Activated CD4-positive, alpha-beta memory T cell treated with anti-CD3 and anti-CD28 coated beads for 36 hours (primary cell): ENCODE measurements at regions not wholly inside any gene's neighbourhood (a gene's known extent, or its start where the extent isn't known, plus 50 kb on each side); places are given as distances from the start of the nearest gene placed in this dataset.

Experiments used
- CTCF ChIA-PET: fragments of 350-600 bp; sonication (Branson Sonifier 250); formaldehyde crosslinking; loops from one replicate; lab custom pipeline; 2021; ENCODE audit warnings: antibody characterized with exemption, inconsistent platforms; lab: Charles Lee
- POLR2A ChIA-PET: fragments of 350-600 bp; sonication (Branson Sonifier 250); formaldehyde crosslinking; loops from one replicate; lab custom pipeline; 2021; ENCODE audit warnings: antibody characterized with exemption; lab: Charles Lee
- DNase-seq: peaks from one replicate; pipeline ENCODE4 v3.0.0-alpha.2; 2020
- H3K27ac Mint-ChIP-seq: one replicate; pipeline ENCODE4 v1.8.0; 2021; ENCODE audit warnings: mixed read lengths
- H3K27me3 Mint-ChIP-seq: one replicate; pipeline ENCODE4 v1.8.0; 2021; ENCODE audit warnings: mixed read lengths
- H3K36me3 Mint-ChIP-seq: one replicate; pipeline ENCODE4 v1.8.0; 2021; ENCODE audit warnings: mixed read lengths
- H3K4me1 Mint-ChIP-seq: one replicate; pipeline ENCODE4 v1.8.0; 2021; ENCODE audit warnings: low read depth, mixed read lengths
- H3K4me3 Mint-ChIP-seq: one replicate; pipeline ENCODE4 v1.8.0; 2021; ENCODE audit warnings: mild to moderate bottlenecking, mixed read lengths
- H3K9me3 Mint-ChIP-seq: one replicate; pipeline ENCODE4 v1.8.0; 2021; ENCODE audit warnings: mixed read lengths
- intact Hi-C: fragments of 100-400 bp; cut with micrococcal nuclease; formaldehyde crosslinking; loops from one replicate; pipeline ENCODE4 v1.15.1; 2023

DNA sequence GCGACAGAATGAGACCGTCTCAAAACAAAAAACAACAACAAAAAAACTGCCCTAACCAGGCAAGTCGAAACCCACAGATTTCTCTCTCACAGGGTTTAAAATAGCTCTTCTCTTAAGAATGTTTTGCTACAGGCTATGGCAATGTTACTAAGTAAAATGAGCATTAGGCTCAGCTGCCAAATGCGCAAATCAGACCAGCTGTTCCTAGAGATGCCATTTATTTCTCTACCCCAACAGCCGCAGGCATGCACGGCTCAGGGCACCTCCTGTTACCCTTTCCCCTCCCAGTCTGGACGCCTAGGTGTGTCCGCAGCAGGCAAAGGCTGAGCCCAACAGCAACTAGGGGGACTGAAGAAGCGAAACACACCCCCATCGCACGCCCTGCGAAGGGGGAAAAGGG is 168.3 kb upstream of the MBL2 start:
- H3K9me3 Mint-ChIP-seq, result peaks cover 4% of the 10 kb centered on the region
- H3K27ac Mint-ChIP-seq, result no peak overlapping the region
- CTCF ChIA-PET, result no interaction called here
- no peaks in the 10 kb centered on the region for H3K36me3 Mint-ChIP-seq
- H3K4me3 Mint-ChIP-seq, result no peak overlapping the region
- H3K4me1 Mint-ChIP-seq, result no peaks in the 10 kb centered on the region
- POLR2A ChIA-PET, result no interaction called here
- intact Hi-C loops, result no loop called here
- no peaks in the 10 kb centered on the region for H3K27me3 Mint-ChIP-seq
- no peak for DNase-seq

DNA sequence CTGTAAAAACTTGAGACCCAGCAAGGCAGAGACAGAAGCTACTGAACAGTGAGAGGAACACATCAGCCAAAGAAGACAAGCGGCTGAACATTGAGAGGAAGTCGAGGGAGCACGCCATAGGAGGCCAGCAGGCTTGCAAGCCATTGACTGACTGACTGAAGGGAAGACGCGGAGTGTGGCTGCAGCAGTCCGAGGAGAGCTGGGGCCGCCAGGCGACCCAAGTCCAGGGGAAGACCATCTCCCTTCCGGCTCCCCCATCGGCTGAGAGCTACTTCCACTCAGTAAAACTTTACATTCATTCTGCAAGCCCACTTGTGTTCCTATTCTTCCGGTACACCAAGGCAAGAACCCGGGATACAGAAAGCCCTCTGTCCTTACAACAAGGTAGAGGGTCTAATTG is 167.3 kb upstream of the MBL2 start:
- H3K9me3 Mint-ChIP-seq, result peaks cover 4% of the 10 kb centered on the region
- POLR2A ChIA-PET, result no interaction called here

DNA sequence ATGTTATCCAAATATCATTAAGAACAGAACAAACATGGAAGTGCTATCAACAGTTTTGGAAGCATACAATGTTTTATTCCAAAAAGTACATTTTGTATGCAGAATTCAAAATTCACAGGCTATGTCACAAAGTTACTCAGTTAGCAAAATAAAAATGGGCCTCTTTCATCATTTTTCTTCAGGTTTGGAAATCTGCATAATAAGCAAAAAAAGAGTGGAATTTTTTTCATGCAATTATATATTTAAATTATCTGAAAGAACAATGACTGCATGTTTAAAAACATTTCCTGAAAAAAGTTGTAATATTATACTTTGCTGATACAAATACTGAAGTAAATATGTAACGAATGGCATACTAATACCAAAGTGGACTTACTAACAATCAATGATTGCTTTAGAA is 161.2 kb upstream of the MBL2 start:
- intact Hi-C loops, result no loop called here
- Mint-ChIP-seq H3K27ac (no peak overlapping the region), H3K27me3 (no peaks in the 10 kb centered on the region), H3K36me3 (no peaks in the 10 kb centered on the region), H3K9me3 (peaks cover 2% of the 10 kb centered on the region), H3K4me1 (no peaks in the 10 kb centered on the region), H3K4me3 (no peak overlapping the region)
- POLR2A ChIA-PET, result no interaction called here
- DNase-seq, result no peak
- CTCF ChIA-PET, result no interaction called here

More for the DNA sequence above, 167.3 kb upstream of the MBL2 start:
- no peak for DNase-seq
- Mint-ChIP-seq H3K27me3 (no peaks in the 10 kb centered on the region), H3K4me3 (no peak overlapping the region), H3K36me3 (no peaks in the 10 kb centered on the region), H3K27ac (no peak overlapping the region), H3K4me1 (no peaks in the 10 kb centered on the region)
- CTCF ChIA-PET, result no interaction called here
- intact Hi-C loops, result no loop called here

DNA sequence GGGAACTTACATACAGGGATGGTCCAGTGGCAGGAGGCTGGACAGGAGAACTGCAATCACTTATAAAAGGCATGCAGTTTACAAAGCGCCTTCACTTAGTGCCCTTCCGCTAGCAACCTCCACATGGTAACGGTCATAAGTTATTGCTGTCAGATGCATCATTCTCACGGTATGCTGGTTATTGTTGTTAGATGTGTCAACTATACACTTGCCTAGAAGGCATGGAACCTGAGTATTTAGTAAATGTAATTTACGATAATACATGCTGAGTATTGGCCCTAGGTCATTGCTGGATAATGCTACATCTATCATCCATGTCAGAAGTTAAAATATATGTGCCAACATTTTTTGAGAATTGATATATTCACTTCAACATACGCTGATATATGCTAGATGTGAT is 155.1 kb upstream of the MBL2 start:
- CTCF ChIA-PET, result no interaction called here

DNA sequence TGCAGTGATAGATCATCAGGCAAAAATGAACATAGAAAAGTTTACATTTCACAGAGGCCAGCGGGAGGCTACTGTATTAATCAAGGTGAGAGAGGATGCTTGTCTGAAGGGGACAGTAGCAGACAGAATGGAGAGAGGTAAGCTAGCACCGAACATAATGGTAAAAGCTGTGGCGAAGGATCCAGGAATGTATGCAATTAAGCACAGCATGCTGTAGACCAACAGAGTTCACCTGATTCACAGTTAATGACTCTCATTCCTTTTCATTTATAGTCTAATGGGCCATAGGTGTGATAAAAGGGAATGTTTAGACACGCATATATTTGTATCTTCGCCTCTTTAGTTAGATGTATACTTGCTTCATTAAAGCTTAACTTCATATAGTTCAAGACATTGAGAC is 150.9 kb upstream of the MBL2 start:
- Mint-ChIP-seq H3K4me3 (no peak overlapping the region), H3K36me3 (no peaks in the 10 kb centered on the region), H3K27ac (no peak overlapping the region), H3K9me3 (peaks cover 5% of the 10 kb centered on the region), H3K27me3 (no peaks in the 10 kb centered on the region), H3K4me1 (no peaks in the 10 kb centered on the region)
- ChIA-PET CTCF (no interaction called here), POLR2A (no interaction called here)
- DNase-seq, result no peak
- intact Hi-C loops, result no loop called here

More for the DNA sequence above, 155.1 kb upstream of the MBL2 start:
- H3K4me1 Mint-ChIP-seq, result no peaks in the 10 kb centered on the region
- POLR2A ChIA-PET, result no interaction called here
- no peak overlapping the region for H3K4me3 Mint-ChIP-seq
- DNase-seq, result no peak
- no peaks in the 10 kb centered on the region for H3K27me3 Mint-ChIP-seq
- no peak overlapping the region for H3K27ac Mint-ChIP-seq
- H3K9me3 Mint-ChIP-seq, result peaks cover 5% of the 10 kb centered on the region
- no peaks in the 10 kb centered on the region for H3K36me3 Mint-ChIP-seq
- intact Hi-C loops, result no loop called here

DNA sequence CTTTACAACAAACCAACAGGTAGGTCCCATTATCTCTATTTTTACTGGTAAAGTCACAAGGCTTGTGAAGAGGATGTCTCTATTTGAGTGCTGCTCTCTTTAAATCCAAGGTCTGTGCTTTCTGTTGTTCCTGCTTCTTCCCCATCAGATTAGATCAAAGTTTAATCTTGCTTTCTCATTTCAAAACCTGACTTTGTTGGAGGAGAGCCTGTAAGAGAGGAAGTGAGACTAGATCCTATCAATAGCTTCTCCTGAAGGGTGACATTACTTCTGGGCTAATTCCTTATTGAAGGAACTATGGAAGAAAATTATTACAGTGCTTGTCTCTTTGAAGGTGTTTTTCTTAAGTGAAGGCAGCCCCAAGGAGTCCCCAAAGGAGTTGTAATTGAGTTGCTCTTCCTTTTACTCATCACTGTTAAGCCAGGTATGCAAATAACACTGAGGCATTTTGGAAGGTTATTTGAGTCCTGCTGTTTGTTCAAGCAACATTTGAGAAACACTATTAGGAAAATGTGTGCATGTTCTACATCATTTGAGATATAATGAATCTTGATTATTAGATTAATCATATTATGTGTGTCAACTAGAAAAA is 146.2 kb upstream of the MBL2 start:
- POLR2A ChIA-PET, result no interaction called here
- H3K27me3 Mint-ChIP-seq, result no peaks in the 10 kb centered on the region
- H3K27ac Mint-ChIP-seq, result no peak overlapping the region
- no peak for DNase-seq
- peaks cover 4% of the 10 kb centered on the region for H3K9me3 Mint-ChIP-seq
- H3K4me1 Mint-ChIP-seq, result no peaks in the 10 kb centered on the region
- H3K4me3 Mint-ChIP-seq, result no peak overlapping the region
- CTCF ChIA-PET, result no interaction called here
- intact Hi-C loops, result no loop called here
- H3K36me3 Mint-ChIP-seq, result no peaks in the 10 kb centered on the region

DNA sequence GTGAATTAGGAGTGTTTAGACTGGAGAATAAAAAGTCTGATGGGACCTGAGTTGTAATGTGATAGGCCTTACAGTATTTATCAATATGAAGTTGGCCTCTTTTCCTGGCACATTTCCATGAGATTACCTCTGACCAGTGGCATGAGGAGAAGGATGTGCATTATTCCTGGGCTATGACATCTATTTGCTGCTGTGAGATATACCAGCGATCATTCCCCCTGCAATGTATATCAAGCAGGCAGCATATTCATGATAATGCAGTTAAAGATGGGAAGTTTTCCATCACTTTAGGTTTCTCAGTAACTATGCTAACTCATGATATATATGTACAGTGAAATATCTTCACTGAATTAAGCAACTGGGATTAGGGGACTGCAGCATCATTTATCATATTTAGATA is 142.8 kb upstream of the MBL2 start:
- no peak overlapping the region for H3K4me3 Mint-ChIP-seq
- POLR2A ChIA-PET, result no interaction called here

DNA sequence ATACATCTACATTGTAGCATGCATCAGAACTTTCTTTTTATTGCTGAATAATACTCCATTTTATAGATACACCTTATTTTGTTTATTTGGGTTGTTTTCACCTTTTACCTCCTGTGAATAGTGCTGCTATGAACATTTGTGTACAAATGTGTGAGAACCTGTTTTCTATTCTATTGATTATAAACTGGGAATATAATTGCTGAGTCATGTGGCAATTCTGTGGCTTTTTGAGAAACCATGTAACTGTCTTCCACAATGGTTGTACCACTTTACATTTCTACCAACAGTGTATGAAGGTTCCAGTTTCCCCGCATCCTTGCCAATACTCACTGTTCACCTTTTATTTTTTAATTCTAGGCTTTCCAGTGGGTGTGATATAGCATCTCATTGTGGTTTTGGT is 138.6 kb upstream of the MBL2 start:
- intact Hi-C loops, result no loop called here
- DNase-seq, result no peak
- Mint-ChIP-seq H3K27me3 (no peaks in the 10 kb centered on the region), H3K27ac (no peak overlapping the region), H3K36me3 (no peaks in the 10 kb centered on the region), H3K4me1 (no peaks in the 10 kb centered on the region), H3K9me3 (peaks cover 23% of the 10 kb centered on the region), H3K4me3 (no peak overlapping the region)
- POLR2A ChIA-PET, result no interaction called here
- CTCF ChIA-PET, result no interaction called here

More for the DNA sequence above, 142.8 kb upstream of the MBL2 start:
- peaks cover 7% of the 10 kb centered on the region for H3K9me3 Mint-ChIP-seq
- no peaks in the 10 kb centered on the region for H3K36me3 Mint-ChIP-seq
- CTCF ChIA-PET, result interaction anchor here (0.6 kb wide), 1 partner anchor 8 kb away, joined by 3 read pairs; no protein-coding TSS in a partner anchor
- intact Hi-C loops, result no loop called here
- H3K27me3 Mint-ChIP-seq, result no peaks in the 10 kb centered on the region
- no peak overlapping the region for H3K27ac Mint-ChIP-seq
- no peak for DNase-seq
- no peaks in the 10 kb centered on the region for H3K4me1 Mint-ChIP-seq

DNA sequence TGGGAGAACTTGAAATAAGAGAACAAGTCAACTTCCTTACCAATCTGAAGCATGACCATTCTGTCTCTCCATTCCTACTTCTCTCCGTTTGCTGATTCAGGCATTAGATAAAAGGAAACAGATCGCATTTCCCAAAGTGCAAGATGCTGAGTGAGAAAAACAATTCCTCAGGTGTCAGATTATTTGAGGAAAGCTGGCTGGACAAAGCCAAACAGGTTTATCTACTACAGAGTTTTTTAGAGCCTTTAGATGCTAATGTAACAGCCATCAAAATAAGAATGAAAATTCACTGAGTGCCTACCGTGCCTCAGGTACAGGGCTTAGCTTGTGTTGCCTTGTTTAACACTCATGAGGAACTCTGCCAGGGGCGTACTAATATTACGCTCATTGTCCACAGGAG is 135.9 kb upstream of the MBL2 start:
- intact Hi-C loops, result no loop called here
- no peak for DNase-seq
- Mint-ChIP-seq H3K27ac (no peak overlapping the region), H3K4me1 (no peaks in the 10 kb centered on the region), H3K36me3 (no peaks in the 10 kb centered on the region), H3K9me3 (peaks cover 21% of the 10 kb centered on the region), H3K27me3 (no peaks in the 10 kb centered on the region), H3K4me3 (no peak overlapping the region)
- ChIA-PET CTCF (no interaction called here), POLR2A (no interaction called here)

DNA sequence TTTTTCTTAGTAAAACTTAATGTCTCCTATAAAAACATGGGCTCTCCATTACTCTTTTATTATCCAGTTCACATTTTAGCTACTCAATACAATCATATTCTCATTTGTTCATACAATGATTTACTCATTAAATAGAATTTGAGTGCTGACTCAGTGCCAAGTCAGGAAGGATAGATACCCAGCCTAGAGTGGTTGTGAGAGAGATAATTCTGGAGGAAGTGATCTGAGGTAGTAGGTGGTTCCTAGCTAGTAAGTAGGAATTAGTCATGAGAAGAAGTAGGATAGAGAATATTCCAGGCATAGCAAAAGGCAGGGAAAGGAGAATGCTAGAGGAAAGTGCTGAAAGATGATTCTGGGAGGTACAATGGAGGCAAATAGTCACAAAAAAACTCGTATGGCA is 133.5 kb upstream of the MBL2 start:
- Mint-ChIP-seq H3K36me3 (no peaks in the 10 kb centered on the region), H3K27ac (no peak overlapping the region), H3K27me3 (no peaks in the 10 kb centered on the region), H3K4me3 (no peak overlapping the region), H3K4me1 (no peaks in the 10 kb centered on the region), H3K9me3 (peaks cover 21% of the 10 kb centered on the region)
- ChIA-PET CTCF (no interaction called here), POLR2A (no interaction called here)
- no peak for DNase-seq
- intact Hi-C loops, result no loop called here

DNA sequence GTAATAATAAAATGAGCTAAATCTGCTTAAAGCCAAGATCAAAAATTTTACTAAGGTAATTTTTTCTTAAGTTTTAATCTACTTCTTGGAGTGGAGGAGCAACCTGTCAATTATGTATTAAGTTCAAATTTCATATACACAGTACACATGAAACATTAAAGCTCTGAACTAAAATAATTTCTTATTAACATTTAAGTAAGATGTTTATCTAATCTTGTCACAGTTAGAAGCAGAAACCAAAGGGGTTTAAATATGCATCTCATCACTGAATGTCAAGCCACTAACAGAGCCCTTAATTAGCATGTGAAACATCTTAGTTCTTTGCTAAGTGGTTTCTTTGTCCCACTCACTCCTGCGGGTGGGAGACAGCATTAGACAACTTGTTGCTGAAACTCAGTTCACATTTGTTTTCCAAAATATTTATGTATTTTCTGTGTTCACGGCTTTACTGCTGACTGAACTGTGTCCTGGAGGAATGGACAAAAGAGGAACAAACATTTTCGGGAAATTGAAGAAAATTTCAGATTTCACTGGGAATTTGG is 130.9 kb upstream of the MBL2 start:
- H3K4me3 Mint-ChIP-seq, result no peak overlapping the region
- H3K9me3 Mint-ChIP-seq, result peaks cover 10% of the 10 kb centered on the region
- CTCF ChIA-PET, result no interaction called here
- H3K36me3 Mint-ChIP-seq, result no peaks in the 10 kb centered on the region
- POLR2A ChIA-PET, result no interaction called here
- DNase-seq, result no peak
- H3K4me1 Mint-ChIP-seq, result no peaks in the 10 kb centered on the region
- intact Hi-C loops, result no loop called here
- H3K27me3 Mint-ChIP-seq, result no peaks in the 10 kb centered on the region
- H3K27ac Mint-ChIP-seq, result no peak overlapping the region

DNA sequence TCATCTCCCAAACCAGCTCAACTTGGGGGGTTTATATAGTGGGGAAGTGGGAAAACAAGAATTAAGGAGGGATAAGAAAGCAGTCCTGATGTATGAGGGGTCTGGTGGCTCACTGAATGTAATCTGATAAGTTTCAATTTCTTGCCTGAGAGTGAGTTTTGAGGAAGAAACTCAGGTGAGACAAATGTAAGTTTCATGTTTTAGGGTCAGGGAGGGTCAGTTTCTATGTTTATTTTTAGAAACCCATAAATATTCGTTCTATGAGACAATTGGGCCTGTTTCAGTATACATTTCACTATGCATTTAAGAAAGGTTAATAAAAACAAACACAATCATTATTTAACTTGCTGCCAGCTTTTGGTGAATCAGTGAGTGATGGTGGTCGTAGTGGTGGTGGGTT is 128.0 kb upstream of the MBL2 start:
- intact Hi-C loops, result no loop called here
- no peaks in the 10 kb centered on the region for H3K36me3 Mint-ChIP-seq
- no peaks in the 10 kb centered on the region for H3K9me3 Mint-ChIP-seq
- no peak overlapping the region for H3K4me3 Mint-ChIP-seq
- DNase-seq, result no peak
- CTCF ChIA-PET, result no interaction called here
- no peaks in the 10 kb centered on the region for H3K27me3 Mint-ChIP-seq
- no peak overlapping the region for H3K27ac Mint-ChIP-seq
- no peaks in the 10 kb centered on the region for H3K4me1 Mint-ChIP-seq
- POLR2A ChIA-PET, result no interaction called here

DNA sequence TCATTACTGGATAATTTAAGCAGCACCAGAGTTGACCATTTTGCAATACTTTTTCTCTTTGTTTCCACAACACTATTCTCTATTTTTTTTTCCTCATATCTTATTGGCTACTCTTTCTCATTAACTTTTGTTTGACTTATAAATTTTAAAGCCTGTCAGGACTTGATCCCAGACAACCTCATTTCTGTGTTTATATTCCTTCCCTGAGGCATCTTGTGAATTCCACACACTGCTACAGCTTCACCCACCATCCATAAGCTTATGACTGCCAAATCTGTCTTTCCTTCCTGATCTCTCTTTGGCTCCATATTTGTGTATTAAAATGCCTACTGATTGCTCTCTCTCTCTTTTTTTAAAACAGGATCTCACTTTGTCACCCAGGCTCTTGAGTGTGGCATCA is 124.6 kb upstream of the MBL2 start:
- Mint-ChIP-seq H3K27ac (no peak overlapping the region), H3K9me3 (no peaks in the 10 kb centered on the region), H3K27me3 (no peaks in the 10 kb centered on the region), H3K4me3 (no peak overlapping the region), H3K36me3 (no peaks in the 10 kb centered on the region), H3K4me1 (no peaks in the 10 kb centered on the region)
- POLR2A ChIA-PET, result no interaction called here
- DNase-seq, result no peak
- intact Hi-C loops, result no loop called here
- CTCF ChIA-PET, result no interaction called here
